ENCODE measurements at regions not wholly inside any gene's neighbourhood (a gene's known extent, or its start where the extent isn't known, plus 50 kb on each side); places are given as distances from the start of the nearest gene placed in this dataset.

DNA sequence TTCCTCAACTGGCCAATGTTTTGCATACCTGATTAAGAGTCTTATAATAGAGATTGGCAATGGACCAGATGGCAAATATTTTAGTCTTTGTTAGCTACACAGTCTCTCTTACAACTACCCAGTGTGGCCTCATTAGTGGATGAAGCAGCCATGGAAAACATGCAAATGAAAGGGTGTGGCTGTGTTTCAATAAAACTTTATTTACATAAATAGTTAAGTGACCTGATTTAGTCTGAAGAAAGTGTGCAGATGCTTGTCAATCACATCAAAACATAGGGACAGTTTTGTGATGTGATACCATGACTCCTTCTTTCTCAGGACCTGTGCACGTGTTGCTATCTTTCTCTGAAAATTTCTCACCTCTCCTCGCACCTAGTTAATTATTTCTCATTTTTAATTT, 309.8 kb upstream of the GRM7 start:
- H3F3A ChIP-seq (ENCODE audit: insufficient read depth, low read depth): no peaks in the 10 kb centered on the region
- DNase-seq: no peak
- no peak overlapping the region for H3K4me2 ChIP-seq
- BruUV-seq (replicated peaks): no TSS peak
- no peaks in the 10 kb centered on the region for H4K20me1 ChIP-seq (ENCODE audit: insufficient read depth)
- H3K4me3 ChIP-seq: no peak overlapping the region
- no peaks in the 10 kb centered on the region for H3K9me3 ChIP-seq (ENCODE audit: insufficient read depth, low read depth)
- ChIA-PET POLR2A (ENCODE audit: unreplicated experiment) (no interaction called here), CTCF (no interaction called here)
- H3K9me2 ChIP-seq (ENCODE audit: insufficient read depth): no peaks in the 10 kb centered on the region
- H3K36me3 ChIP-seq (ENCODE audit: low read depth): no peaks in the 10 kb centered on the region
- TF ChIP-seq EZH2 (IDR thresholded peaks at IDR 0.05; ENCODE audit: low read depth): no peak
- TF ChIP-seq, protein P1, sequence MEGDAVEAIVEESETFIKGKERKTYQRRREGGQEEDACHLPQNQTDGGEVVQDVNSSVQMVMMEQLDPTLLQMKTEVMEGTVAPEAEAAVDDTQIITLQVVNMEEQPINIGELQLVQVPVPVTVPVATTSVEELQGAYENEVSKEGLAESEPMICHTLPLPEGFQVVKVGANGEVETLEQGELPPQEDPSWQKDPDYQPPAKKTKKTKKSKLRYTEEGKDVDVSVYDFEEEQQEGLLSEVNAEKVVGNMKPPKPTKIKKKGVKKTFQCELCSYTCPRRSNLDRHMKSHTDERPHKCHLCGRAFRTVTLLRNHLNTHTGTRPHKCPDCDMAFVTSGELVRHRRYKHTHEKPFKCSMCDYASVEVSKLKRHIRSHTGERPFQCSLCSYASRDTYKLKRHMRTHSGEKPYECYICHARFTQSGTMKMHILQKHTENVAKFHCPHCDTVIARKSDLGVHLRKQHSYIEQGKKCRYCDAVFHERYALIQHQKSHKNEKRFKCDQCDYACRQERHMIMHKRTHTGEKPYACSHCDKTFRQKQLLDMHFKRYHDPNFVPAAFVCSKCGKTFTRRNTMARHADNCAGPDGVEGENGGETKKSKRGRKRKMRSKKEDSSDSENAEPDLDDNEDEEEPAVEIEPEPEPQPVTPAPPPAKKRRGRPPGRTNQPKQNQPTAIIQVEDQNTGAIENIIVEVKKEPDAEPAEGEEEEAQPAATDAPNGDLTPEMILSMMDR (conservative IDR thresholded peaks at IDR 0.05): no peak
- H2AFZ ChIP-seq: no peak overlapping the region
- H3K4me1 ChIP-seq (replicated peaks; ENCODE audit: insufficient read depth): no peaks in the 10 kb centered on the region
- intact Hi-C loops (cut with micrococcal nuclease; ENCODE audit: unreplicated experiment): no loop called here
- H3K79me2 ChIP-seq (ENCODE audit: low read depth): no peaks in the 10 kb centered on the region
- H3K27me3 ChIP-seq (ENCODE audit: insufficient read depth, low read depth): no peaks in the 10 kb centered on the region
- no peak overlapping the region for H3K27ac ChIP-seq

DNA sequence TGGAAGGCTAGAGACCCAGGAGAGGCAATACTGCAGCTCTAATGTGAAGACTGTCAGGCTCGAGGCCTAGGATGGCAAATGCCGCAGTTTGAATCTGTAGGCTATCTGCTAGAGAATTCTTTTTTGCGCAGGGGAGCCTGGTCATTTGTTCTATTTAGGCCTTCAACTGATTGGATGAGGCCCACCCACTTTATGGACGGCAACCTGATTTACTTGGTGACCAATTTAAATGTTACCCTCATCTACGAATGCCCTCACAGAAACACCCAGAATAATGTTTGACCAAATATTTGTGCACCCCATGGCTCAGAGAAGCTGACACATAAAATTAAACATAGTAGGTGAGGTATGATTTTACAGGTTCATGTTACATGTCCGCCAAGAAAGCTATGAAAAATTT, 300.7 kb upstream of the GRM7 start:
- no peaks in the 10 kb centered on the region for H3K4me1 ChIP-seq (replicated peaks; ENCODE audit: insufficient read depth)
- H3K9me3 ChIP-seq (ENCODE audit: insufficient read depth, low read depth): no peaks in the 10 kb centered on the region
- H3F3A ChIP-seq (ENCODE audit: insufficient read depth, low read depth): no peaks in the 10 kb centered on the region
- BruUV-seq (replicated peaks): no TSS peak
- no peaks in the 10 kb centered on the region for H3K36me3 ChIP-seq (ENCODE audit: low read depth)
- no peak overlapping the region for H2AFZ ChIP-seq
- H4K20me1 ChIP-seq (ENCODE audit: insufficient read depth): no peaks in the 10 kb centered on the region
- no peak overlapping the region for H3K27ac ChIP-seq
- ChIA-PET POLR2A (ENCODE audit: unreplicated experiment) (no interaction called here), CTCF (no interaction called here)
- H3K27me3 ChIP-seq (ENCODE audit: insufficient read depth, low read depth): no peaks in the 10 kb centered on the region
- no peak overlapping the region for H3K4me3 ChIP-seq
- no peak overlapping the region for H3K4me2 ChIP-seq
- no peak for DNase-seq
- no peaks in the 10 kb centered on the region for H3K79me2 ChIP-seq (ENCODE audit: low read depth)
- no peaks in the 10 kb centered on the region for H3K9me2 ChIP-seq (ENCODE audit: insufficient read depth)
- TF ChIP-seq, protein P1 (conservative IDR thresholded peaks at IDR 0.05): no peak
- no peak for TF ChIP-seq EZH2 (IDR thresholded peaks at IDR 0.05; ENCODE audit: low read depth)
- intact Hi-C loops (cut with micrococcal nuclease; ENCODE audit: unreplicated experiment): no loop called here

DNA sequence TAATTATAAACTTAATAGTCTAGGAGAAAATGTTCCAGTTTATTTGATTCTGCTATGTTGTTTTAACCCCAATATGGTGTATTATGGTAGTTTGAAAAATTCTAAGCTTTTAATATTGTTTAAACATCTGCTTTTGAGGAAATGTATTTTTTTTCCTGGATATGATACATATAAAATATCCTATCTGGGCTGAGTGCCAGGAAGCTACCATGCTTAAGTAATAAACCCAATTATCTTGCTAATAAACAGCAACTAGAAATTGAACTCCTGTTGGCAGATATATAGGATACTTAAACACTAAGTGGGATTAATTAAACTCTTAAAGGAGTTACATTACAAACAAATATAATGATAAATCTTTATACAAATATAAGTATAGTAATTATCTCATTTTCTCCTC, 293.7 kb upstream of the GRM7 start:
- Histone ChIP-seq H3K27ac (no peak overlapping the region), H3K9me3 (ENCODE audit: insufficient read depth, low read depth) (no peaks in the 10 kb centered on the region), H3F3A (ENCODE audit: insufficient read depth, low read depth) (no peaks in the 10 kb centered on the region), H2AFZ (no peak overlapping the region), H3K4me2 (no peak overlapping the region), H3K79me2 (ENCODE audit: low read depth) (no peaks in the 10 kb centered on the region), H4K20me1 (ENCODE audit: insufficient read depth) (no peaks in the 10 kb centered on the region), H3K36me3 (ENCODE audit: low read depth) (no peaks in the 10 kb centered on the region), H3K4me1 (replicated peaks; ENCODE audit: insufficient read depth) (no peaks in the 10 kb centered on the region), H3K4me3 (no peak overlapping the region), H3K9me2 (ENCODE audit: insufficient read depth) (no peaks in the 10 kb centered on the region), H3K27me3 (ENCODE audit: insufficient read depth, low read depth) (no peaks in the 10 kb centered on the region)
- intact Hi-C loops (cut with micrococcal nuclease; ENCODE audit: unreplicated experiment): no loop called here
- ChIA-PET POLR2A (ENCODE audit: unreplicated experiment) (no interaction called here), CTCF (no interaction called here)
- BruUV-seq (replicated peaks): no TSS peak
- TF ChIP-seq, protein P1 (conservative IDR thresholded peaks at IDR 0.05): no peak
- TF ChIP-seq EZH2 (IDR thresholded peaks at IDR 0.05; ENCODE audit: low read depth): no peak
- DNase-seq: no peak
